Peyer's patch (tissue), 4 donors: ENCODE measurements at regions not wholly inside any gene's neighbourhood (a gene's known extent, or its start where the extent isn't known, plus 50 kb on each side); places are given as distances from the start of the nearest gene placed in this dataset.

Source experiments
- CTCF ChIP-seq, 6 experiments: fragments of 450-650 bp in 4 of 6; fragments of 200-600 bp in 2 of 6; sonication (generic) in 1 of 6; IDR thresholded peaks; one replicate each; pipeline ENCODE4 v1.5.1; 2017 to 2019; ENCODE audit warnings: antibody characterized with exemption in 6 of 6, mild to moderate bottlenecking in 3 of 6, moderate library complexity in 1 of 6
- POLR2A ChIP-seq, 2 donors: fragments of 450-650 bp; IDR thresholded peaks; one replicate each; pipeline ENCODE4 v1.5.1; 2017; ENCODE audit warnings: antibody characterized with exemption in 2 of 2, mild to moderate bottlenecking in 2 of 2, moderate library complexity in 2 of 2

DNA sequence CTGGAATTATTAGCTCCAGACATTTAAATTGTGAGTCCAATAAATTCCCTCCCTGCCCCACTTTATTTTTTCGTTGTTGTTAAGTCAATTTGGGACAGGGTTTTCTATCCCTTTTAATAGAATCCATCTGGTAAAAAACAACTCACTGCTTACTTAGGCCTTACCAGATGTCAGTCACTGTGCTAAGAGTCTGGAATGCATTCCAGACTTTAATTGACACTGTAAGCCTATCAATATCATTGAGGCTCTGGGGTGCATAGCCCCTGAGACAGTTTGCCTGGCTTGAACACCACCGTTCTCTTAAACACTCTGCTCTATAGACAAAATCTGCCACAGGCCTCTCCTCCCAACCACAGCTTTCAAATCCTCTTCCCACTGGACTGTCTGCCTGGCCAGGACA lies 175.9 kb downstream of the NSG2 start:
- TF ChIP-seq POLR2A (IDR thresholded peaks at IDR 0.05) (no peak), CTCF (IDR thresholded peaks at IDR 0.05) (no peak)
